GM12878 (cell line): ENCODE measurements at regions not wholly inside any gene's neighbourhood (a gene's known extent, or its start where the extent isn't known, plus 50 kb on each side); places are given as distances from the start of the nearest gene placed in this dataset.

ENCODE experiments used
- ATAC-seq: fragments of 200-7000 bp; cut with Tn5 transposase; 3 replicates; pipeline ENCODE4 v1.9.1; 2020; ENCODE audit warnings: mild to moderate bottlenecking, moderate library complexity
- BruUV-seq: library from RNA; stranded (reverse); fragments of 400-500 nt; replicated peaks from 2 replicates; lab custom pipeline; 2021; lab: Mats Ljungman, UMichigan
- CTCF ChIA-PET: fragments of 300-600 bp; sonication (Branson Sonifier 250); formaldehyde crosslinking; extraction: SDS; loops from one replicate; lab custom pipeline; 2021; ENCODE audit warnings: inconsistent platforms; lab: Yijun Ruan, JAX
- POLR2A ChIA-PET: fragments of 350-600 bp; formaldehyde crosslinking; extraction: SDS; loops from one replicate; lab custom pipeline; 2021; ENCODE audit warnings: inconsistent platforms; lab: Charles Lee
- RAD21 ChIA-PET: fragments of 300-600 bp; sonication (Branson Sonifier 250); formaldehyde crosslinking; loops from one replicate; lab custom pipeline; 2023; ENCODE audit warnings: antibody characterized with exemption; ENCODE audit not compliant: unreplicated experiment; lab: Charles Lee
- SMC1A ChIA-PET: fragments of 300-600 bp; sonication (Branson Sonifier 250); formaldehyde crosslinking; loops from one replicate; lab custom pipeline; 2023; ENCODE audit not compliant: unreplicated experiment, uncharacterized antibody; lab: Charles Lee
- DNase-seq: peaks from one replicate; pipeline ENCODE4 v3.0.0-alpha.2; 2011; ENCODE audit warnings: low read depth, low spot score
- FAIRE-seq: peaks from 3 replicates; lab custom pipeline; 2011; peaks lifted over from hg19 to GRCh38; lab: Jason Lieb, UNC
- H2AFZ ChIP-seq: 2 replicates; pipeline ENCODE4 v1.6.0; 2011; ENCODE audit warnings: low read depth, low read length, control low read depth; ENCODE audit not compliant: control insufficient read depth
- H3K27ac ChIP-seq: 2 replicates; pipeline ENCODE4 v1.5.1; 2011; ENCODE audit warnings: control low read depth; ENCODE audit not compliant: control insufficient read depth, insufficient read depth
- H3K27me3 ChIP-seq, 2 experiments: replicated peaks in 1 of 2; 2 replicates each; pipeline versions ENCODE4 v1.6.0 to v1.6.1; 2011; ENCODE audit warnings: low read length in 1 of 2; ENCODE audit not compliant: control insufficient read depth in 2 of 2, insufficient read depth in 2 of 2
- H3K36me3 ChIP-seq, 2 experiments: 2 replicates each; pipeline ENCODE4 v1.5.1; 2011; ENCODE audit warnings: low read length in 1 of 2; ENCODE audit not compliant: control insufficient read depth in 2 of 2, insufficient read depth in 2 of 2
- H3K4me1 ChIP-seq: 2 replicates; pipeline ENCODE4 v1.6.1; 2011; ENCODE audit warnings: mild to moderate bottlenecking, low read length, moderate library complexity, mixed read lengths; ENCODE audit not compliant: control insufficient read depth, insufficient read depth
- H3K4me2 ChIP-seq: 2 replicates; pipeline ENCODE4 v1.6.0; 2011; ENCODE audit warnings: control low read depth; ENCODE audit not compliant: control insufficient read depth, insufficient read depth
- H3K4me3 ChIP-seq: fragments of 200-600 bp; sonication (generic); 2 replicates; pipeline ENCODE4 v1.5.1; 2016
- H3K79me2 ChIP-seq: 2 replicates; pipeline ENCODE4 v1.6.0; 2011; ENCODE audit warnings: low read length; ENCODE audit not compliant: control insufficient read depth, insufficient read depth
- H3K9ac ChIP-seq: 2 replicates; pipeline ENCODE4 v1.8.0; 2011; ENCODE audit warnings: low read length, control low read depth, mixed read lengths; ENCODE audit not compliant: control insufficient read depth, insufficient read depth
- H3K9me3 ChIP-seq: replicated peaks from 3 replicates; pipeline ENCODE4 v1.5.1; 2011; ENCODE audit warnings: mild to moderate bottlenecking, low read length; ENCODE audit not compliant: control insufficient read depth, insufficient read depth
- H4K20me1 ChIP-seq: 2 replicates; pipeline ENCODE4 v1.6.0; 2011; ENCODE audit not compliant: control insufficient read depth, insufficient read depth
- BACH1 ChIP-seq: fragments of 450-650 bp; IDR thresholded peaks from 2 replicates; pipeline ENCODE4 v1.6.1; 2017; ENCODE audit warnings: mild to moderate bottlenecking, borderline replicate concordance
- BCLAF1 ChIP-seq: fragments of 450-650 bp; IDR thresholded peaks from 2 replicates; pipeline ENCODE4 v1.6.1; 2017; ENCODE audit warnings: antibody characterized with exemption, mild to moderate bottlenecking, moderate library complexity
- CBX3 ChIP-seq: fragments of 200-600 bp; sonication (generic); IDR thresholded peaks from 2 replicates; pipeline ENCODE4 v1.6.1; 2016; ENCODE audit warnings: low read depth, borderline replicate concordance
- CREB1 ChIP-seq: IDR thresholded peaks from 2 replicates; pipeline ENCODE4 v1.6.1; 2012; ENCODE audit warnings: low read depth, mild to moderate bottlenecking, inconsistent platforms
- EP300 ChIP-seq, 2 experiments: fragments of 150-350 bp in 1 of 2; IDR thresholded peaks; 2 replicates each; pipeline ENCODE4 v1.6.1; 2011 to 2012; ENCODE audit warnings: low read depth in 2 of 2, low read length in 2 of 2, borderline replicate concordance in 1 of 2, improper control_type of control experiment in 1 of 2, inconsistent platforms in 1 of 2; ENCODE audit not compliant: control insufficient read depth in 1 of 2
- EZH2 ChIP-seq: IDR thresholded peaks from 2 replicates; pipeline ENCODE4 v1.6.1; 2012; ENCODE audit warnings: low read depth, mild to moderate bottlenecking, control low read depth, inconsistent platforms, low read length, borderline replicate concordance; ENCODE audit not compliant: control insufficient read depth
- LARP7 ChIP-seq: fragments of 450-650 bp; IDR thresholded peaks from 2 replicates; pipeline ENCODE4 v1.6.1; 2017; ENCODE audit warnings: mild to moderate bottlenecking
- MLLT1 ChIP-seq: fragments of 450-650 bp; IDR thresholded peaks from 2 replicates; pipeline ENCODE4 v1.6.1; 2016; ENCODE audit warnings: mild to moderate bottlenecking
- MTA2 ChIP-seq: fragments of 450-650 bp; IDR thresholded peaks from 2 replicates; pipeline ENCODE4 v1.6.1; 2016; ENCODE audit warnings: low read depth, mild to moderate bottlenecking, moderate library complexity
- NR2C1 ChIP-seq: fragments of 450-650 bp; IDR thresholded peaks from 2 replicates; pipeline ENCODE4 v1.6.1; 2017; ENCODE audit warnings: antibody characterized with exemption, mild to moderate bottlenecking, moderate library complexity
- PML ChIP-seq: IDR thresholded peaks from 2 replicates; pipeline ENCODE4 v1.6.1; 2012; ENCODE audit warnings: low read length, inconsistent platforms
- RAD21 ChIP-seq: IDR thresholded peaks from 2 replicates; pipeline ENCODE4 v1.6.1; 2011; ENCODE audit warnings: mild to moderate bottlenecking, low read depth, low read length, moderate library complexity; ENCODE audit not compliant: insufficient read depth
- RBBP5 ChIP-seq: fragments of 200-600 bp; sonication (generic); conservative IDR thresholded peaks from 2 replicates; pipeline ENCODE4 v1.6.1; 2016
- SIX5 ChIP-seq: IDR thresholded peaks from 2 replicates; pipeline ENCODE4 v1.6.1; 2011; ENCODE audit warnings: mild to moderate bottlenecking, low read depth, low read length, moderate library complexity; ENCODE audit not compliant: severe bottlenecking
- SMARCA5 ChIP-seq: fragments of 450-650 bp; IDR thresholded peaks from 2 replicates; pipeline ENCODE4 v1.6.1; 2017; ENCODE audit warnings: mild to moderate bottlenecking
- SUZ12 ChIP-seq: fragments of 200-600 bp; sonication (generic); IDR thresholded peaks from one replicate; pipeline ENCODE4 v1.6.1; 2018; ENCODE audit warnings: antibody characterized with exemption, mild to moderate bottlenecking; ENCODE audit not compliant: unreplicated experiment
- YY1 ChIP-seq: IDR thresholded peaks from 2 replicates; pipeline ENCODE4 v1.6.1; 2011; ENCODE audit warnings: low read depth, mild to moderate bottlenecking, low read length
- ZBTB40 ChIP-seq: fragments of 450-650 bp; IDR thresholded peaks from 2 replicates; pipeline ENCODE4 v1.6.1; 2016; ENCODE audit warnings: mild to moderate bottlenecking, moderate library complexity, borderline replicate concordance
- WGBS: methylation state at CpG from one replicate; pipeline ENCODE4 v1.1.6; 2016; ENCODE audit warnings: low lambda C conversion rate; ENCODE audit not compliant: insufficient replicate concordance, insufficient coverage; ENCODE audit errors: missing lambda C conversion rate; 5-methylcytosine and 5-hydroxymethylcytosine counted together
- in situ Hi-C: fragments of 300-500 bp; cut with MboI; formaldehyde crosslinking; loops from 9 replicates; pipeline ENCODE4 v1.14.3; 2018; ENCODE audit warnings: mixed read lengths
- intact Hi-C: fragments of 100-400 bp; cut with micrococcal nuclease; formaldehyde crosslinking; loops from one replicate; pipeline ENCODE4 v1.14.2; 2022; ENCODE audit not compliant: unreplicated experiment

- SMC1A ChIA-PET: no interaction called here
- Histone ChIP-seq H3K9me3 (no peaks in the 10 kb centered on the region), H3K9ac (no peak overlapping the region), H3K4me1 (no peaks in the 10 kb centered on the region), H3K27me3 (no peaks in the 10 kb centered on the region), H2AFZ (no peak overlapping the region), H3K4me2 (no peak overlapping the region), H3K27ac (no peak overlapping the region), H3K79me2 (no peaks in the 10 kb centered on the region), H3K36me3 (no peaks in the 10 kb centered on the region), H3K4me3 (no peak overlapping the region), H4K20me1 (no peaks in the 10 kb centered on the region)
- RAD21 ChIA-PET: interaction anchor here (0.5 kb wide), 1 partner anchor 128 kb away, joined by 3 read pairs; no protein-coding TSS in a partner anchor
- ATAC-seq (no peak), FAIRE-seq (no peak), DNase-seq (no peak)
- TF ChIP-seq ZBTB40 (no peak), CBX3 (no peak), MLLT1 (no peak), SMARCA5 (no peak), NR2C1 (no peak), RAD21 (no peak), SUZ12 (no peak), LARP7 (no peak), PML (no peak), BACH1 (no peak), MTA2 (no peak), EZH2 (no peak), BCLAF1 (no peak), YY1 (no peak), EP300 (IDR thresholded peaks at IDR 0.05; ENCODE audit: borderline replicate concordance in 1 of 2, control insufficient read depth in 1 of 2, low read depth in 2 of 2, low read length in 2 of 2) (no peak), RBBP5 (no peak), CREB1 (no peak), SIX5 (no peak)
- POLR2A ChIA-PET: no interaction called here
- CTCF ChIA-PET: no interaction called here
- WGBS: 56% methylated on average over 9 of the region's 9 CpGs
- in situ Hi-C loops: no loop called here
- intact Hi-C loops: no loop called here
- BruUV-seq: no TSS peak
Observed at GRCh38 chr11:15640318-15640717, 525.6 kb downstream of the INSC start.
